ENCODE measurements at regions not wholly inside any gene's neighbourhood (a gene's known extent, or its start where the extent isn't known, plus 50 kb on each side); places are given as distances from the start of the nearest gene placed in this dataset.

DNA sequence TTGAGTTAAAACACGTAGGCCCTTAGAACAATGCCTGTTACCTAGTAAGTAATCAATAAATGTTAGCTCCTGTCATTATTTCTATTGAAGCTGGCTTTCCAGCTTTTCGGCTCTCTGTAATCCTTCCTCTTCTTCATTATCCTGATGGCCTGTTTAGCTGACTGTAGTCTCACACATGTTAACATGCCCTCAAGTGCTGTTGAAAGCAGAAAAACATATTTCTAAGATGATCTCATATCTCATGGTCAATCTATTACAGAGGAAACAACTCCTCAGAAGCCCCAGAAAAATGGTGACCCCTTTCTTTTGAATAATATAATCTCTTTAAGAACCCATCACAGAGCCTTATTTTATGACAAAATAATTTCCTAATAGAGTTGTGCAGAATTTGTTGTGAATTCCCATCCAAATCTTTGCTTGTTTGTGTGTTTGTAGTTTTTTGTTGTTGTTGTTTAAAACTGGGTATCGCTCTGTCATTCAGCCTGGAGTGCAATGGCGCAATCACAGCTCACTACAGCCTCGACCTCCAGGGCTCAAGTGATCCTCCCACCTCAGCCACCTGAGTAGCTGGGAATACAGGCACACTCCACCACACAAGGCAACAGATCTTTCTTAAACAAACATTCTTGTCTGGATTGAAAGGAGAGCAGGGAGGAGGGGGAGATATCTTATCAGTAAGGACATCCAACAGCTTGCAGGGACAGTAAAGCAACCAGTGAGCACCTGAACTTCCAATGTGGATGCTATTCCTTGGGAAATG lies 242.5 kb upstream of the CAND1 start:
- Histone ChIP-seq H2AFZ (ENCODE audit: low read length) (no peak overlapping the region), H3K4me1 (ENCODE audit: insufficient read depth, low read length, poor library complexity, severe bottlenecking) (no peaks in the 10 kb centered on the region), H4K20me1 (ENCODE audit: insufficient read depth, low read length, poor library complexity, severe bottlenecking) (no peaks in the 10 kb centered on the region), H3K9me2 (replicated peaks; ENCODE audit: low read depth, low read length) (no peaks in the 10 kb centered on the region), H3K79me2 (ENCODE audit: insufficient read depth, low read length) (no peaks in the 10 kb centered on the region), H3K9me3 (ENCODE audit: insufficient read depth, low read depth, low read length) (no peaks in the 10 kb centered on the region), H3K4me3 (ENCODE audit: low read length, poor library complexity, severe bottlenecking) (no peak overlapping the region), H3F3A (ENCODE audit: low read depth) (no peaks in the 10 kb centered on the region), H3K27me3 (ENCODE audit: insufficient read depth, low read length, poor library complexity, severe bottlenecking) (no peaks in the 10 kb centered on the region), H3K4me2 (ENCODE audit: low read depth, low read length, poor library complexity, severe bottlenecking) (no peak overlapping the region), H3K9ac (ENCODE audit: low read depth, low read length, poor library complexity, severe bottlenecking) (no peak overlapping the region), H3K36me3 (ENCODE audit: insufficient read depth, low read length) (no peaks in the 10 kb centered on the region)
- TF ChIP-seq, protein P1, sequence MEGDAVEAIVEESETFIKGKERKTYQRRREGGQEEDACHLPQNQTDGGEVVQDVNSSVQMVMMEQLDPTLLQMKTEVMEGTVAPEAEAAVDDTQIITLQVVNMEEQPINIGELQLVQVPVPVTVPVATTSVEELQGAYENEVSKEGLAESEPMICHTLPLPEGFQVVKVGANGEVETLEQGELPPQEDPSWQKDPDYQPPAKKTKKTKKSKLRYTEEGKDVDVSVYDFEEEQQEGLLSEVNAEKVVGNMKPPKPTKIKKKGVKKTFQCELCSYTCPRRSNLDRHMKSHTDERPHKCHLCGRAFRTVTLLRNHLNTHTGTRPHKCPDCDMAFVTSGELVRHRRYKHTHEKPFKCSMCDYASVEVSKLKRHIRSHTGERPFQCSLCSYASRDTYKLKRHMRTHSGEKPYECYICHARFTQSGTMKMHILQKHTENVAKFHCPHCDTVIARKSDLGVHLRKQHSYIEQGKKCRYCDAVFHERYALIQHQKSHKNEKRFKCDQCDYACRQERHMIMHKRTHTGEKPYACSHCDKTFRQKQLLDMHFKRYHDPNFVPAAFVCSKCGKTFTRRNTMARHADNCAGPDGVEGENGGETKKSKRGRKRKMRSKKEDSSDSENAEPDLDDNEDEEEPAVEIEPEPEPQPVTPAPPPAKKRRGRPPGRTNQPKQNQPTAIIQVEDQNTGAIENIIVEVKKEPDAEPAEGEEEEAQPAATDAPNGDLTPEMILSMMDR (conservative IDR thresholded peaks at IDR 0.05; ENCODE audit: low read length) = no peak
- no peak for TF ChIP-seq EZH2phosphoT487 (IDR thresholded peaks at IDR 0.05; ENCODE audit: borderline replicate concordance)

- Histone ChIP-seq H3F3A (ENCODE audit: low read depth) (no peaks in the 10 kb centered on the region), H3K4me3 (ENCODE audit: low read length, poor library complexity, severe bottlenecking) (no peak overlapping the region), H3K4me2 (ENCODE audit: low read depth, low read length, poor library complexity, severe bottlenecking) (no peak overlapping the region), H3K9me3 (ENCODE audit: insufficient read depth, low read depth, low read length) (no peaks in the 10 kb centered on the region), H3K9ac (ENCODE audit: low read depth, low read length, poor library complexity, severe bottlenecking) (no peak overlapping the region), H3K27me3 (ENCODE audit: insufficient read depth, low read length, poor library complexity, severe bottlenecking) (no peaks in the 10 kb centered on the region), H3K9me2 (replicated peaks; ENCODE audit: low read depth, low read length) (no peaks in the 10 kb centered on the region), H3K4me1 (ENCODE audit: insufficient read depth, low read length, poor library complexity, severe bottlenecking) (no peaks in the 10 kb centered on the region), H2AFZ (ENCODE audit: low read length) (no peak overlapping the region), H4K20me1 (ENCODE audit: insufficient read depth, low read length, poor library complexity, severe bottlenecking) (no peaks in the 10 kb centered on the region), H3K36me3 (ENCODE audit: insufficient read depth, low read length) (no peaks in the 10 kb centered on the region), H3K79me2 (ENCODE audit: insufficient read depth, low read length) (no peaks in the 10 kb centered on the region)
- TF ChIP-seq EZH2phosphoT487 (IDR thresholded peaks at IDR 0.05; ENCODE audit: borderline replicate concordance) = no peak
- TF ChIP-seq, protein P1 (conservative IDR thresholded peaks at IDR 0.05; ENCODE audit: low read length) = no peak
These were observed 240.6 kb upstream of the CAND1 start for GRCh38 chr12:67028529-67028928.

- no peak overlapping the region for H3K4me2 ChIP-seq (ENCODE audit: low read depth, low read length, poor library complexity, severe bottlenecking)
- no peak for TF ChIP-seq EZH2phosphoT487 (IDR thresholded peaks at IDR 0.05; ENCODE audit: borderline replicate concordance)
- TF ChIP-seq, protein P1 (conservative IDR thresholded peaks at IDR 0.05; ENCODE audit: low read length) = no peak
These were observed 234.9 kb upstream of the CAND1 start for GRCh38 chr12:67034110-67034879.

More at GRCh38 chr12:67034110-67034879, 234.9 kb upstream of the CAND1 start:
- no peaks in the 10 kb centered on the region for H3K36me3 ChIP-seq (ENCODE audit: insufficient read depth, low read length)
- H3K9ac ChIP-seq (ENCODE audit: low read depth, low read length, poor library complexity, severe bottlenecking) = no peak overlapping the region
- no peaks in the 10 kb centered on the region for H3K79me2 ChIP-seq (ENCODE audit: insufficient read depth, low read length)
- H3K4me1 ChIP-seq (ENCODE audit: insufficient read depth, low read length, poor library complexity, severe bottlenecking) = no peaks in the 10 kb centered on the region
- no peaks in the 10 kb centered on the region for H3K9me3 ChIP-seq (ENCODE audit: insufficient read depth, low read depth, low read length)
- H3F3A ChIP-seq (ENCODE audit: low read depth) = no peaks in the 10 kb centered on the region
- H4K20me1 ChIP-seq (ENCODE audit: insufficient read depth, low read length, poor library complexity, severe bottlenecking) = no peaks in the 10 kb centered on the region
- H2AFZ ChIP-seq (ENCODE audit: low read length) = no peak overlapping the region
- H3K9me2 ChIP-seq (replicated peaks; ENCODE audit: low read depth, low read length) = no peaks in the 10 kb centered on the region
- H3K4me3 ChIP-seq (ENCODE audit: low read length, poor library complexity, severe bottlenecking) = no peak overlapping the region
- H3K27me3 ChIP-seq (ENCODE audit: insufficient read depth, low read length, poor library complexity, severe bottlenecking) = no peaks in the 10 kb centered on the region

Data from Loucy (cell line).